GM10266 (cell line): ENCODE measurements at regions not wholly inside any gene's neighbourhood (a gene's known extent, or its start where the extent isn't known, plus 50 kb on each side); places are given as distances from the start of the nearest gene placed in this dataset.

Source experiments
- DNase-seq: peaks from one replicate; pipeline ENCODE4 v3.0.0; 2012; ENCODE audit errors: extremely low spot score
- TF ChIP-seq, protein P1 (sequence below): IDR thresholded peaks from 2 replicates; pipeline ENCODE4 v1.5.1; 2012; ENCODE audit warnings: mild to moderate bottlenecking, low read depth; ENCODE audit not compliant: control insufficient read depth, insufficient read depth; ENCODE audit errors: missing control alignments

DNA sequence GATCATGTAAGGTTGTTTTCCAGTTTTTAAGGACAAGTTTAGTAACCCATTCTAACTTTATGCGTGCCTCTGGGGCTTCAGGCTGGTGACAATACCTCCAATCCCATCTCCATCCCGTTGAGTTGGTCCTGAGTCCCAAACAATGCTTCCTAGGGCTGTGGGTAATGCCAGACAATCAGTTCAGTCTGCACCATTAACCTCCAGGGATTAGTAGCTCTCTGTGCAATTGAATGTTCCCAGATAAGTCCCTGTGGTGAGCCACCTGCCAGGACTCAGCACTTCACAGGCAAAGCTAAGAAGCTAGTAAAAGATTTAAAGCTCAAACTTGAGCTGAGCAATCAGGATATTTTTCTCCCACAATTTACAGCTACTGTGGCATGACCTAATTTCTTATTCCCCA is 462.2 kb upstream of the PTBP2 start:
- TF ChIP-seq, protein P1, sequence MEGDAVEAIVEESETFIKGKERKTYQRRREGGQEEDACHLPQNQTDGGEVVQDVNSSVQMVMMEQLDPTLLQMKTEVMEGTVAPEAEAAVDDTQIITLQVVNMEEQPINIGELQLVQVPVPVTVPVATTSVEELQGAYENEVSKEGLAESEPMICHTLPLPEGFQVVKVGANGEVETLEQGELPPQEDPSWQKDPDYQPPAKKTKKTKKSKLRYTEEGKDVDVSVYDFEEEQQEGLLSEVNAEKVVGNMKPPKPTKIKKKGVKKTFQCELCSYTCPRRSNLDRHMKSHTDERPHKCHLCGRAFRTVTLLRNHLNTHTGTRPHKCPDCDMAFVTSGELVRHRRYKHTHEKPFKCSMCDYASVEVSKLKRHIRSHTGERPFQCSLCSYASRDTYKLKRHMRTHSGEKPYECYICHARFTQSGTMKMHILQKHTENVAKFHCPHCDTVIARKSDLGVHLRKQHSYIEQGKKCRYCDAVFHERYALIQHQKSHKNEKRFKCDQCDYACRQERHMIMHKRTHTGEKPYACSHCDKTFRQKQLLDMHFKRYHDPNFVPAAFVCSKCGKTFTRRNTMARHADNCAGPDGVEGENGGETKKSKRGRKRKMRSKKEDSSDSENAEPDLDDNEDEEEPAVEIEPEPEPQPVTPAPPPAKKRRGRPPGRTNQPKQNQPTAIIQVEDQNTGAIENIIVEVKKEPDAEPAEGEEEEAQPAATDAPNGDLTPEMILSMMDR, result no peak
- DNase-seq, result no peak

DNA sequence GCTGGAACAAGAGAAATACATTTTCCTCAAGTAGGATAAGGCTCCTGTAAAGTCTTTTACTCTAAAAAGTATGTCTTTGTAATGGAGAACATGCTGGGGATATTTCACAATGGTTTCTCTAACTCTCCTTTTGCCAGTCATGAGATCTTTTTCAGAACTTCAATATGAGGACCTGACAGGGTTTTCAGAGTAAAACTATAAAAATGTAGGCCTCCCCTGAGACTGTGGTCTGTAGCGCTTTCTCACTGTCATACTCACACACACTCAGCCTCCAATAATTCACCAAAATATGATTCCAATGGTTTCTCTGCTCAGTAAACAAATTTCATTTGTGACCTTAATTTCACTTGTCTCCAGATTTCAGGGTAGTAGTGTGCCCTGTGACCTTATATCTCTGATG is 440.1 kb upstream of the PTBP2 start:
- TF ChIP-seq, protein P1, result no peak
- DNase-seq, result no peak

DNA sequence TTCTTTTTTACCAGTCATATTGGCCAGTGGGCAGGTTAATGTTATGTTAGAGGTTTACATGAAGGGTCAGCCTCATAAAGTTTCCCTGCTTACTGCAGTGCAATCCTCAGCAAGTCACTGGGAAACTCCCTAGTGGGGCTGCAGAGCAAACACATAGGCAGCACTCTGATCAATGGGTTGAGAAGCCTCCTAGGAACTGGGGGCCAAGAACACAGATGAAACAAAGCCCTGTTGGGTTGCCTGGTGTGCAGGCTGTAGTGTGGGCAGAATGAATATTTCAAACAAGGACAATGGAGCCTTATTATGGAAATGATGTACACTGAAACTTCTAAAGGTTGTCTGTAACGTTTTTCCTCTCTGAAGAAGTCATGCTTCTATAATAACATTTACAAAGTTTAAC is 431.6 kb upstream of the PTBP2 start:
- DNase-seq, result no peak
- TF ChIP-seq, protein P1, result no peak

DNA sequence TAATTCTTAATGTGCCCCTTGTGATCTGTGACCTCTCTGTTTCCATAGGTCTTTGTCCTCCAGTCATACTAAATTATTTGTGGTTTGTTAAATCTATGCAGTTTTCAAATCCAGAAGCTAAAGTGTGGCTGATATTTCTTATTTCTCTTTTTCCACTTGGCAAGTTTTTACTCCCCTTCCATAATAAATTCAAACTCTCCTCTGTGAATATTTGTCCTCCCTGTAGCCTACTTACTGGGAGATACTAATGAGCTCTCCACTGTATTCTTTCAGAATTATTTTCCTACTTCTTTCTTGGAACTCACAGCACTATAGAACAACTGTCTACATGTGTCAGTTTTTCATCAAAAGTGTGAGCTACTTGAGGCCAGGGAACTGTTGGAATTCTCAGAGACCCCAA is 430.8 kb upstream of the PTBP2 start:
- no peak for DNase-seq
- TF ChIP-seq, protein P1, result no peak

DNA sequence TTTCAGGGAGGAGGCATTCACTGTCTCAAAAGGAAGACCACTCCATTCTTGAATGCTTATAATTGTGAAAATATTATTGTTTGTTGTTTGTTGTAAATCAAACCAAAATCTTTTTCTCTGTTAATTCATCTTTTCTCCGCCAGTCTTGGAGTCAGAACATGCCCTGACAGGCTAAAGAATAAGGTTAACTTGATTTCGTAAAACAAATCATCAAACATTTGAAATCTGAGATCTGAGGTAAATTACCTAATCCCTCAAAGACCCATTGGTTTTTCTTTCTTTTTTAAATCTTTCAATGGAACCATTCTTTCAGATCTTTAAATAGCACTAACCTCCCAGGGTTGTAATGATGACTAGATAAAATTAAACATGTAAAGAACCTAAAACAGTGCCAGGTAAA is 430.1 kb upstream of the PTBP2 start:
- TF ChIP-seq, protein P1, result no peak
- no peak for DNase-seq

DNA sequence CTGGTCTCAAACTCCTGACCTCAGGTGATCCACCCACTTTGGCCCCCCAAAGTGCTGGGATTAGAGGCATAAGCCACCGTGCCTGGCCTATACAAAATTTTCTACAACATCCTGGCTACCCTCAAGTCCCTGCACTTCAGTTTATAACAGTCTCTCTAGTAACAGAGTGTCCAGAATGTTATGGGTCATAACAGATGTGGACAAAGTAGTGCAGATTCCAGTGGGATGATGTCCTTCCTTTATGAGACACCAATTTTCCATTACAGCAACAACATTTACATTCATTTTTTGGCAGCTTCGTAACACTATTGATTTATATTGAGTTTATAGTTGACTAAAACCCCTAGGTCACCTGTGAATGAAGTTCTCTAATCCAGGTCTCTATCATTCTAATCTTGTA is 429.4 kb upstream of the PTBP2 start:
- TF ChIP-seq, protein P1, result no peak
- no peak for DNase-seq

DNA sequence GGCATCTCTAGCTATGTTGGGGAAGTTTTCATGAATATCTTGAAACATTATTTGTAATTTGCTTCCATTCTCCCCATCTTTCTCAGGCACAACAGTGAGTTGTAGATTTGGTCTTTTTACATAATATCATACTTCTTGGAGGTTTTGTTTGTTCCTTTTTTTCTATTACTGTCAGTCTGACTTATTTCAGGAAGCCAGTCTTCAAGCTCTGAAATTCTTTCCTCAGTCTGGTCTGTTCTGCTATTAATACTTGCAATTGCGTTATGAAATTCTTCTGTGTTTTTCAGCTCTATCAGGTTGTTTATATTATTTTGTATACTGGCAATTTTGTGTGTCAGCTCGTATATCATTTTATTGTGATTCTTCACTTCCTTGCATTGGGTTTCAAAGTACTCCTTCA is 424.6 kb upstream of the PTBP2 start:
- no peak for DNase-seq
- TF ChIP-seq, protein P1, result no peak
